Right lobe of liver (tissue), 4 donors: ENCODE measurements at regions not wholly inside any gene's neighbourhood (a gene's known extent, or its start where the extent isn't known, plus 50 kb on each side); places are given as distances from the start of the nearest gene placed in this dataset.

Experiments
- POLR2A ChIP-seq: fragments of 450-650 bp; IDR thresholded peaks from one replicate; pipeline ENCODE4 v1.6.1; 2017; ENCODE audit warnings: antibody characterized with exemption, mild to moderate bottlenecking
- TF ChIP-seq, protein P1 (sequence below), 4 donors: fragments of 200-600 bp in 3 of 4; fragments of 450-650 bp in 1 of 4; IDR thresholded peaks; one replicate each; pipeline versions ENCODE4 v1.5.1 to v1.8.0; 2016 to 2022; ENCODE audit warnings: antibody characterized with exemption in 4 of 4, mild to moderate bottlenecking in 2 of 4
- donor health status: DM: no; HTN: no; CAD: no.
- donor health status: DM: no; HTN: no; CAD: no.
- donor health status: DM: no; HTN: yes; CAD: no.

DNA sequence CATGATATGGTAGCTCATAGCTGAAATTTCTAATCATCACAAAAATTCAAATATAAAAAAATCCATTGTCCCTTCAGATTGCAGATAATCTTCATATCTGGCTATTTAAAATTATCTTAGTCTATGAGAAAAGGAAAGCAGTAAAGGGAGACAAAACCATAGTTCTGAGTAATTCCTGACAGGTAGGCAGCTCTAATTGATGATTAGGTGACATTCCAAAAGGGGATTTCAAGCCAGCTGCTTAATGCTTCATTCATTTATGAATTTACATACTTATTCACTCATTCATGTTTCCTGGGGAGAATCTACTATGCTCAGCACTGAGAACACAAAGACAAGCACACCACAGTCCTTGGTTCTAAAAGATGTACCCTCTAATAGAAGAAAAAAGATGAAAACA, 437.1 kb downstream of the COL12A1 start:
- TF ChIP-seq, protein P1, sequence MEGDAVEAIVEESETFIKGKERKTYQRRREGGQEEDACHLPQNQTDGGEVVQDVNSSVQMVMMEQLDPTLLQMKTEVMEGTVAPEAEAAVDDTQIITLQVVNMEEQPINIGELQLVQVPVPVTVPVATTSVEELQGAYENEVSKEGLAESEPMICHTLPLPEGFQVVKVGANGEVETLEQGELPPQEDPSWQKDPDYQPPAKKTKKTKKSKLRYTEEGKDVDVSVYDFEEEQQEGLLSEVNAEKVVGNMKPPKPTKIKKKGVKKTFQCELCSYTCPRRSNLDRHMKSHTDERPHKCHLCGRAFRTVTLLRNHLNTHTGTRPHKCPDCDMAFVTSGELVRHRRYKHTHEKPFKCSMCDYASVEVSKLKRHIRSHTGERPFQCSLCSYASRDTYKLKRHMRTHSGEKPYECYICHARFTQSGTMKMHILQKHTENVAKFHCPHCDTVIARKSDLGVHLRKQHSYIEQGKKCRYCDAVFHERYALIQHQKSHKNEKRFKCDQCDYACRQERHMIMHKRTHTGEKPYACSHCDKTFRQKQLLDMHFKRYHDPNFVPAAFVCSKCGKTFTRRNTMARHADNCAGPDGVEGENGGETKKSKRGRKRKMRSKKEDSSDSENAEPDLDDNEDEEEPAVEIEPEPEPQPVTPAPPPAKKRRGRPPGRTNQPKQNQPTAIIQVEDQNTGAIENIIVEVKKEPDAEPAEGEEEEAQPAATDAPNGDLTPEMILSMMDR (IDR thresholded peaks at IDR 0.05), result no peak
- no peak for TF ChIP-seq POLR2A
